Spleen (tissue), 11 donors: ENCODE measurements at regions not wholly inside any gene's neighbourhood (a gene's known extent, or its start where the extent isn't known, plus 50 kb on each side); places are given as distances from the start of the nearest gene placed in this dataset.
"Not testable (repeated sequence)": the region's sequence is repeated elsewhere in the genome, so short reads cannot be mapped to it uniquely, and the experiment has no call there.

ENCODE experiments used
- DNase-seq: peaks from one replicate; pipeline ENCODE4 v3.0.0-alpha.2; 2020
- H3K27ac ChIP-seq, 8 donors: fragments of 200-600 bp; sonication (generic) in 7 of 8; 1 replicate in 4 of 8; 2 replicates in 4 of 8; pipeline versions ENCODE4 v1.5.0 to v1.8.0; 2016 to 2021; ENCODE audit warnings: inconsistent platforms in 4 of 8, mild to moderate bottlenecking in 4 of 8, moderate library complexity in 1 of 8
- H3K27me3 ChIP-seq, 7 donors: fragments of 200-600 bp; sonication (generic) in 6 of 7; replicated peaks in 1 of 7; 1 replicate in 4 of 7; 2 replicates in 3 of 7; pipeline versions ENCODE4 v1.5.0 to v1.8.0; 2016 to 2021; ENCODE audit warnings: inconsistent platforms in 3 of 7, mild to moderate bottlenecking in 1 of 7
- H3K36me3 ChIP-seq, 6 donors: fragments of 200-600 bp; sonication (generic) in 5 of 6; 1 replicate in 4 of 6; 2 replicates in 2 of 6; pipeline versions ENCODE4 v1.5.0 to v1.8.0; 2016 to 2021; ENCODE audit warnings: inconsistent platforms in 2 of 6
- H3K4me1 ChIP-seq, 6 donors: fragments of 200-600 bp; sonication (generic) in 5 of 6; 1 replicate in 3 of 6; 2 replicates in 3 of 6; pipeline versions ENCODE4 v1.5.0 to v1.8.0; 2016 to 2021; ENCODE audit warnings: inconsistent platforms in 3 of 6
- H3K4me3 ChIP-seq, 8 donors: fragments of 200-600 bp; sonication (generic) in 7 of 8; 1 replicate in 4 of 8; 2 replicates in 4 of 8; pipeline versions ENCODE4 v1.5.0 to v1.8.0; 2016 to 2021; ENCODE audit warnings: inconsistent platforms in 4 of 8, mild to moderate bottlenecking in 4 of 8, moderate library complexity in 2 of 8
- H3K9me3 ChIP-seq, 8 donors: fragments of 200-600 bp; sonication (generic) in 7 of 8; 1 replicate in 4 of 8; 2 replicates in 4 of 8; pipeline versions ENCODE4 v1.5.0 to v1.8.0; 2016 to 2021; ENCODE audit warnings: inconsistent platforms in 4 of 8
- CTCF ChIP-seq, 11 experiments: fragments of 200-600 bp in 7 of 11; fragments of 450-650 bp in 4 of 11; sonication (generic) in 4 of 11; IDR thresholded peaks in 8 of 11; conservative IDR thresholded peaks in 3 of 11; 1 replicate in 7 of 11; 2 replicates in 4 of 11; pipeline versions ENCODE4 v1.4.0 to v1.8.0; 2016 to 2021; ENCODE audit warnings: antibody characterized with exemption in 11 of 11, inconsistent platforms in 4 of 11, mild to moderate bottlenecking in 1 of 11
- POLR2A ChIP-seq, 3 donors: fragments of 450-650 bp; IDR thresholded peaks; one replicate each; pipeline ENCODE4 v1.5.1; 2017; ENCODE audit warnings: antibody characterized with exemption in 3 of 3, mild to moderate bottlenecking in 1 of 3
- POLR2AphosphoS5 ChIP-seq, 3 donors: sonication (generic); formaldehyde crosslinking; IDR thresholded peaks; one replicate each; pipeline ENCODE4 v1.5.1; 2017; ENCODE audit warnings: antibody characterized with exemption in 3 of 3
- WGBS, 5 donors: extraction: QIAGEN DNeasy Blood & Tissue Kit in 3 of 5; methylation state at CpG; one replicate each; pipeline versions ENCODE4 v1.1.5 to v1.1.7; 2013 to 2018; 5-methylcytosine and 5-hydroxymethylcytosine counted together
- intact Hi-C: fragments of 100-400 bp; cut with DNase I; formaldehyde crosslinking; loops from one replicate; pipeline ENCODE4 v1.15.0; 2023; ENCODE audit warnings: low total_unique reads
- donor health status: healthy with polysubstance abuse.
- donor health status: DM: no; HTN: no; CAD: no; lungs with moderate emphysema.
- donor health status: DM: no; HTN: no; CAD: no.
- donor health status: Bipolar disorder and iron deficiency.
- donor health status: healthy.
- donor health status: DM: no; HTN: no; CAD: no.
- donor health status: DM: yes; HTN: yes; CAD: no.

GRCh38 chr14:27725482-27725881 lies 1041.1 kb upstream of the FOXG1 start:
- H3K27me3 ChIP-seq = no peaks in the 10 kb centered on the region
- no peak overlapping the region for H3K27ac ChIP-seq
- DNase-seq = no peak
- TF ChIP-seq CTCF (IDR thresholded peaks at IDR 0.05 in 8 of 11, conservative IDR thresholded peaks at IDR 0.05 in 3 of 11) (no peak), POLR2AphosphoS5 (IDR thresholded peaks at IDR 0.05) (no peak), POLR2A (IDR thresholded peaks at IDR 0.05) (no peak)
- intact Hi-C loops = no loop called here
- no peaks in the 10 kb centered on the region for H3K4me1 ChIP-seq
- no peaks in the 10 kb centered on the region for H3K36me3 ChIP-seq
- H3K4me3 ChIP-seq = no peak overlapping the region
- peaks cover 0 to 4% (median 0%) of the 10 kb centered on the region in 8 donors for H3K9me3 ChIP-seq
- WGBS, 5 donors = 74 to 81% (median 79%) methylated on average over 4 of the region's 4 CpGs

- 54 to 65% (median 57%) methylated on average over 2 of the region's 2 CpGs for WGBS, 5 donors
- intact Hi-C loops = no loop called here
- TF ChIP-seq POLR2A (IDR thresholded peaks at IDR 0.05) (no peak), POLR2AphosphoS5 (IDR thresholded peaks at IDR 0.05) (no peak), CTCF (IDR thresholded peaks at IDR 0.05 in 8 of 11, conservative IDR thresholded peaks at IDR 0.05 in 3 of 11) (no peak)
- Histone ChIP-seq H3K36me3 (no peaks in the 10 kb centered on the region), H3K9me3 (peaks cover 0 to 4% (median 0%) of the 10 kb centered on the region in 8 donors), H3K27me3 (no peaks in the 10 kb centered on the region), H3K4me3 (no peak overlapping the region), H3K4me1 (no peaks in the 10 kb centered on the region), H3K27ac (no peak overlapping the region)
- no peak for DNase-seq
These were observed 1039.3 kb upstream of the FOXG1 start for GRCh38 chr14:27727251-27727770.

GRCh38 chr14:27730204-27730603 lies 1036.4 kb upstream of the FOXG1 start:
- no peak for DNase-seq
- no peak for TF ChIP-seq POLR2AphosphoS5 (IDR thresholded peaks at IDR 0.05)
- WGBS, 5 donors = 42 to 61% (median 55%) methylated on average over 5 of the region's 5 CpGs
- Histone ChIP-seq H3K9me3 (no peaks in the 10 kb centered on the region), H3K27ac (no peak overlapping the region), H3K36me3 (no peaks in the 10 kb centered on the region), H3K4me1 (no peaks in the 10 kb centered on the region), H3K27me3 (no peaks in the 10 kb centered on the region), H3K4me3 (no peak overlapping the region)
- intact Hi-C loops = no loop called here

GRCh38 chr14:27739657-27740156 lies 1026.9 kb upstream of the FOXG1 start:
- H3K36me3 ChIP-seq = no peaks in the 10 kb centered on the region
- no peaks in the 10 kb centered on the region for H3K4me1 ChIP-seq
- intact Hi-C loops = no loop called here
- peaks cover 0 to 24% (median 4%) of the 10 kb centered on the region in 8 donors for H3K9me3 ChIP-seq
- no peaks in the 10 kb centered on the region for H3K27me3 ChIP-seq
- no peak overlapping the region for H3K4me3 ChIP-seq
- TF ChIP-seq POLR2AphosphoS5 (IDR thresholded peaks at IDR 0.05) (no peak), POLR2A (IDR thresholded peaks at IDR 0.05) (no peak), CTCF (IDR thresholded peaks at IDR 0.05 in 8 of 11, conservative IDR thresholded peaks at IDR 0.05 in 3 of 11) (no peak)
- H3K27ac ChIP-seq = no peak overlapping the region
- DNase-seq = no peak
- WGBS, 5 donors = 66 to 89% (median 82%) methylated on average over 1 of the region's 1 CpG

- no peaks in the 10 kb centered on the region for H3K36me3 ChIP-seq
- no peak for TF ChIP-seq CTCF (IDR thresholded peaks at IDR 0.05 in 8 of 11, conservative IDR thresholded peaks at IDR 0.05 in 3 of 11)
- TF ChIP-seq POLR2A (IDR thresholded peaks at IDR 0.05) = no peak
- TF ChIP-seq POLR2AphosphoS5 (IDR thresholded peaks at IDR 0.05) = no peak
- H3K9me3 ChIP-seq = no peaks in the 10 kb centered on the region
- H3K27me3 ChIP-seq = no peaks in the 10 kb centered on the region
- H3K27ac ChIP-seq = no peak overlapping the region
- WGBS, 5 donors = 73 to 80% (median 80%) methylated on average over 4 of the region's 4 CpGs
- no peaks in the 10 kb centered on the region for H3K4me1 ChIP-seq
- no peak for DNase-seq
- intact Hi-C loops = no loop called here
- no peak overlapping the region for H3K4me3 ChIP-seq
These were observed 1016.5 kb upstream of the FOXG1 start for GRCh38 chr14:27750114-27750513.

- 86 to 95% (median 89%) methylated on average over 4 of the region's 4 CpGs for WGBS, 5 donors
- DNase-seq = not testable (repeated sequence)
These were observed 1008.9 kb upstream of the FOXG1 start for GRCh38 chr14:27757642-27758041.

GRCh38 chr14:27760367-27760766 lies 1006.2 kb upstream of the FOXG1 start:
- DNase-seq, H3K27ac ChIP-seq, H3K4me1 ChIP-seq, H3K4me3 ChIP-seq, intact Hi-C loops, H3K27me3 ChIP-seq, H3K36me3 ChIP-seq: not testable (repeated sequence)
- 63 to 83% (median 74%) methylated on average over 4 of the region's 4 CpGs for WGBS, 5 donors
- H3K9me3 ChIP-seq = peaks cover 0 to 16% (median 6%) of the 10 kb centered on the region in 8 donors

More at GRCh38 chr14:27757642-27758041, 1008.9 kb upstream of the FOXG1 start:
- H3K27ac ChIP-seq, H3K36me3 ChIP-seq, H3K4me1 ChIP-seq, H3K27me3 ChIP-seq, H3K4me3 ChIP-seq, intact Hi-C loops: not testable (repeated sequence)
- peaks cover 0 to 10% (median 0%) of the 10 kb centered on the region in 8 donors for H3K9me3 ChIP-seq
